ENCODE measurements at regions not wholly inside any gene's neighbourhood (a gene's known extent, or its start where the extent isn't known, plus 50 kb on each side); places are given as distances from the start of the nearest gene placed in this dataset.

DNA sequence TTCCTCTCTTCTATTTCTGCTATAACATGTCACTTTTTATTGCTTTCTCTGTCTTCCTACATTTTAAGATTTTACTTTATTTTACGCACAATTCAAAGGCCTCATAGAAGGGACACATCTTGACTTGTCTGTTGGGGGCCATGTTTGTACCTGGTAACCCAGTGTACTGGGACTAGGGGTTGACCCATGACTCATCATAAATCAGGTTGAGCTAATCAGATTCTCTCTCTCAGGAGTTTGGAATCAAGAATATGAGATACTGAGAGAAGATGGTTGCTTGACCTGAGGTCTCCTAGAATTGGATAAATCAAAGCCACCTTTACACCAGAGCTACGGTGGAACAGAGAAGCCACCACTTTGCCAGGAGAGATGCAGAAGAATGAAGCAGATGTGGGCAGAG, 153.0 kb downstream of the UXS1 start:
- H3K4me3 ChIP-seq (ENCODE audit: low read depth, low read length): no peak overlapping the region
- CTCF ChIA-PET: no interaction called here
- H3K27me3 ChIP-seq (ENCODE audit: control insufficient read depth, insufficient read depth, low read length): peaks cover 2% of the 10 kb centered on the region
- no peak for TF ChIP-seq CTCF (IDR thresholded peaks at IDR 0.05; ENCODE audit: low read depth, low read length)
- no peaks in the 10 kb centered on the region for H3K9me3 ChIP-seq (ENCODE audit: control insufficient read depth, insufficient read depth, low read length)
- no peak for DNase-seq (ENCODE audit: low read depth, low spot score)
- H3K27ac ChIP-seq (ENCODE audit: low read depth, low read length): no peak overlapping the region
- POLR2A ChIA-PET: no interaction called here

- Histone ChIP-seq H3K9me3 (ENCODE audit: control insufficient read depth, insufficient read depth, low read length) (no peaks in the 10 kb centered on the region), H3K27ac (ENCODE audit: low read depth, low read length) (no peak overlapping the region), H3K4me3 (ENCODE audit: low read depth, low read length) (no peak overlapping the region), H3K27me3 (ENCODE audit: control insufficient read depth, insufficient read depth, low read length) (peaks cover 2% of the 10 kb centered on the region)
- POLR2A ChIA-PET: no interaction called here
- CTCF ChIA-PET: no interaction called here
- no peak for TF ChIP-seq CTCF (IDR thresholded peaks at IDR 0.05; ENCODE audit: low read depth, low read length)
- DNase-seq (ENCODE audit: low read depth, low spot score): no peak
Observed at GRCh38 chr2:106039634-106040315, 154.3 kb downstream of the UXS1 start.

- POLR2A ChIA-PET: no interaction called here
- CTCF ChIA-PET: no interaction called here
- no peak for TF ChIP-seq CTCF (IDR thresholded peaks at IDR 0.05; ENCODE audit: low read depth, low read length)
- Histone ChIP-seq H3K27ac (ENCODE audit: low read depth, low read length) (no peak overlapping the region), H3K27me3 (ENCODE audit: control insufficient read depth, insufficient read depth, low read length) (peaks cover 4% of the 10 kb centered on the region), H3K9me3 (ENCODE audit: control insufficient read depth, insufficient read depth, low read length) (no peaks in the 10 kb centered on the region), H3K4me3 (ENCODE audit: low read depth, low read length) (no peak overlapping the region)
- DNase-seq (ENCODE audit: low read depth, low spot score): no peak
Observed at GRCh38 chr2:106038601-106039375, 155.3 kb downstream of the UXS1 start.

GRCh38 chr2:106037932-106038331, 156.2 kb downstream of the UXS1 start:
- peaks cover 4% of the 10 kb centered on the region for H3K27me3 ChIP-seq (ENCODE audit: control insufficient read depth, insufficient read depth, low read length)
- ChIA-PET POLR2A (no interaction called here), CTCF (no interaction called here)
- DNase-seq (ENCODE audit: low read depth, low spot score): no peak
- H3K27ac ChIP-seq (ENCODE audit: low read depth, low read length): no peak overlapping the region
- no peak for TF ChIP-seq CTCF (IDR thresholded peaks at IDR 0.05; ENCODE audit: low read depth, low read length)
- H3K4me3 ChIP-seq (ENCODE audit: low read depth, low read length): no peak overlapping the region
- H3K9me3 ChIP-seq (ENCODE audit: control insufficient read depth, insufficient read depth, low read length): no peaks in the 10 kb centered on the region

DNA sequence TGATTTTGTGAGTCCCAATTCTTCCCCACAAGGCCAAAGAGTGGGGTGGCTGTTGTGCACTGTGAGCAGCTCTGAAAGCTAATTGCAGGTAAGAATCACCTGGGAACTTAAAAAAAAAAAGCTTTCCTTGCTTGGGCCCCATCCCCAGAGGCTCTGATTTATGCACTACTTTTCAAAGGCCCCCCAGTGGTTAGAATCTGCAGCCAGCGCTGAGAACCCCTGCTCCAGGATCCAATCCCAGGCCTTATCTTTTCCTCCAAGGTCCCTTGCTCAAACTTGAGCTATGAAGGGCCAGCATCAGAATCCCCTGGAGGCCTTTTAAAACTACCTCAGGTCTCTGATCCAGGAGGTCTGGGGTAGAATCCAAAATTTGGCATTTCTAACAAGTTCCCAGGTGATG, 156.8 kb downstream of the UXS1 start:
- Histone ChIP-seq H3K27ac (ENCODE audit: low read depth, low read length) (no peak overlapping the region), H3K4me3 (ENCODE audit: low read depth, low read length) (no peak overlapping the region), H3K9me3 (ENCODE audit: control insufficient read depth, insufficient read depth, low read length) (no peaks in the 10 kb centered on the region), H3K27me3 (ENCODE audit: control insufficient read depth, insufficient read depth, low read length) (peaks cover 4% of the 10 kb centered on the region)
- no peak for TF ChIP-seq CTCF (IDR thresholded peaks at IDR 0.05; ENCODE audit: low read depth, low read length)
- CTCF ChIA-PET: no interaction called here
- POLR2A ChIA-PET: no interaction called here
- no peak for DNase-seq (ENCODE audit: low read depth, low spot score)

Data from AG04450 (cell line).